ENCODE measurements at regions not wholly inside any gene's neighbourhood (a gene's known extent, or its start where the extent isn't known, plus 50 kb on each side); places are given as distances from the start of the nearest gene placed in this dataset.

GRCh38 chr2:142745691-142746090 is 131.8 kb upstream of the KYNU start:
- TF ChIP-seq POLR2A (IDR thresholded peaks at IDR 0.05), result no peak
- TF ChIP-seq, protein P1, sequence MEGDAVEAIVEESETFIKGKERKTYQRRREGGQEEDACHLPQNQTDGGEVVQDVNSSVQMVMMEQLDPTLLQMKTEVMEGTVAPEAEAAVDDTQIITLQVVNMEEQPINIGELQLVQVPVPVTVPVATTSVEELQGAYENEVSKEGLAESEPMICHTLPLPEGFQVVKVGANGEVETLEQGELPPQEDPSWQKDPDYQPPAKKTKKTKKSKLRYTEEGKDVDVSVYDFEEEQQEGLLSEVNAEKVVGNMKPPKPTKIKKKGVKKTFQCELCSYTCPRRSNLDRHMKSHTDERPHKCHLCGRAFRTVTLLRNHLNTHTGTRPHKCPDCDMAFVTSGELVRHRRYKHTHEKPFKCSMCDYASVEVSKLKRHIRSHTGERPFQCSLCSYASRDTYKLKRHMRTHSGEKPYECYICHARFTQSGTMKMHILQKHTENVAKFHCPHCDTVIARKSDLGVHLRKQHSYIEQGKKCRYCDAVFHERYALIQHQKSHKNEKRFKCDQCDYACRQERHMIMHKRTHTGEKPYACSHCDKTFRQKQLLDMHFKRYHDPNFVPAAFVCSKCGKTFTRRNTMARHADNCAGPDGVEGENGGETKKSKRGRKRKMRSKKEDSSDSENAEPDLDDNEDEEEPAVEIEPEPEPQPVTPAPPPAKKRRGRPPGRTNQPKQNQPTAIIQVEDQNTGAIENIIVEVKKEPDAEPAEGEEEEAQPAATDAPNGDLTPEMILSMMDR (IDR thresholded peaks at IDR 0.05), result no peak
